Activated T-cell treated with anti-CD3 and anti-CD28 coated beads for 48 hours (primary cell): ENCODE measurements at regions not wholly inside any gene's neighbourhood (a gene's known extent, or its start where the extent isn't known, plus 50 kb on each side); places are given as distances from the start of the nearest gene placed in this dataset.
A peak's percentile ranks its signal among the peaks of the same experiment; 100 is the strongest.
"Not testable (repeated sequence)": the region's sequence is repeated elsewhere in the genome, so short reads cannot be mapped to it uniquely, and the experiment has no call there.

ENCODE experiments used
- DNase-seq: peaks from one replicate; pipeline ENCODE4 v3.0.0-alpha.2; 2020; ENCODE audit warnings: low read depth

GRCh38 chr12:92061061-92061460, 84.6 kb downstream of the BTG1 start:
- no peak for DNase-seq

GRCh38 chr12:92059960-92060359, 85.7 kb downstream of the BTG1 start:
- DNase-seq = no peak

- no peak for DNase-seq
Measured at GRCh38 chr12:92058664-92059063, 87.0 kb downstream of the BTG1 start.

- DNase-seq = not testable (repeated sequence)
Measured at GRCh38 chr12:92056756-92057155, 88.9 kb downstream of the BTG1 start.

- no peak for DNase-seq
Measured at GRCh38 chr12:92056290-92056689, 89.4 kb downstream of the BTG1 start.

GRCh38 chr12:92055877-92056276, 89.8 kb downstream of the BTG1 start:
- no peak for DNase-seq

GRCh38 chr12:92051441-92051840, 94.2 kb downstream of the BTG1 start:
- no peak for DNase-seq

GRCh38 chr12:92049403-92049802, 96.2 kb downstream of the BTG1 start:
- DNase-seq = no peak

- no peak for DNase-seq
Measured at GRCh38 chr12:92047393-92047826, 98.2 kb downstream of the BTG1 start.

GRCh38 chr12:92046557-92047392, 98.9 kb downstream of the BTG1 start:
- no peak for DNase-seq

GRCh38 chr12:92045852-92046251, 99.8 kb downstream of the BTG1 start:
- no peak for DNase-seq

GRCh38 chr12:92044435-92044834, 101.2 kb downstream of the BTG1 start:
- DNase-seq = no peak

- no peak for DNase-seq
Measured at GRCh38 chr12:92042791-92043531, 102.7 kb downstream of the BTG1 start.

GRCh38 chr12:92041742-92042141, 103.9 kb downstream of the BTG1 start:
- no peak for DNase-seq

GRCh38 chr12:92039046-92039445, 106.6 kb downstream of the BTG1 start:
- no peak for DNase-seq

- no peak for DNase-seq
Measured at GRCh38 chr12:92038476-92038875, 107.2 kb downstream of the BTG1 start.

GRCh38 chr12:92036771-92037453, 108.7 kb downstream of the BTG1 start:
- no peak for DNase-seq

GRCh38 chr12:92036061-92036620, 109.5 kb downstream of the BTG1 start:
- DNase-seq = no peak

GRCh38 chr12:92035477-92035876, 110.2 kb downstream of the BTG1 start:
- no peak for DNase-seq

- peak; percentile 11 for DNase-seq
Measured at GRCh38 chr12:92034858-92035401, 110.7 kb downstream of the BTG1 start.

GRCh38 chr12:92034083-92034482, 111.6 kb downstream of the BTG1 start:
- no peak for DNase-seq

GRCh38 chr12:92032965-92033364, 112.7 kb downstream of the BTG1 start:
- DNase-seq = no peak
